HuH-7.5 (cell line): ENCODE measurements at regions not wholly inside any gene's neighbourhood (a gene's known extent, or its start where the extent isn't known, plus 50 kb on each side); places are given as distances from the start of the nearest gene placed in this dataset.

ENCODE experiments used
- DNase-seq: peaks from one replicate; pipeline ENCODE4 v3.0.0; 2011; ENCODE audit warnings: low spot score

GRCh38 chr18:23387265-23387664, 65.8 kb upstream of the RIOK3 start:
- no peak for DNase-seq

GRCh38 chr18:23388357-23388756, 64.7 kb upstream of the RIOK3 start:
- no peak for DNase-seq

- DNase-seq = no peak
Observed at GRCh38 chr18:23391156-23391555, 61.9 kb upstream of the RIOK3 start.

GRCh38 chr18:23397907-23398306, 55.2 kb upstream of the RIOK3 start:
- DNase-seq = no peak

- no peak for DNase-seq
Observed at GRCh38 chr18:23398401-23398800, 54.7 kb upstream of the RIOK3 start.

- DNase-seq = no peak
Observed at GRCh38 chr18:23399067-23399466, 54.0 kb upstream of the RIOK3 start.

GRCh38 chr18:23400918-23401317, 52.2 kb upstream of the RIOK3 start:
- DNase-seq = no peak

GRCh38 chr18:23401400-23402347, 51.4 kb upstream of the RIOK3 start:
- DNase-seq = peak; percentile 33
